GM12892 (cell line): ENCODE measurements at regions not wholly inside any gene's neighbourhood (a gene's known extent, or its start where the extent isn't known, plus 50 kb on each side); places are given as distances from the start of the nearest gene placed in this dataset.

Experiments used
- POLR2A ChIP-seq: IDR thresholded peaks from 2 replicates; pipeline ENCODE4 v1.6.1; 2011; ENCODE audit warnings: low read depth, low read length, control low read depth
- POLR2AphosphoS5 ChIP-seq: IDR thresholded peaks from 2 replicates; pipeline ENCODE4 v1.6.1; 2011; ENCODE audit warnings: low read depth, low read length, control low read depth
- TAF1 ChIP-seq: IDR thresholded peaks from 2 replicates; pipeline ENCODE4 v1.6.1; 2011; ENCODE audit warnings: low read depth, mild to moderate bottlenecking, control low read depth, low read length, borderline replicate concordance

- no peak for TF ChIP-seq POLR2AphosphoS5
- TF ChIP-seq TAF1 = no peak
- TF ChIP-seq POLR2A = no peak
These were observed 116.8 kb upstream of the COX7C start for GRCh38 chr5:86500947-86501346.
